HG02623 (cell line): ENCODE measurements at regions not wholly inside any gene's neighbourhood (a gene's known extent, or its start where the extent isn't known, plus 50 kb on each side); places are given as distances from the start of the nearest gene placed in this dataset.

Experiments
- ATAC-seq: cut with Tn5 transposase; IDR thresholded peaks from one replicate; pipeline ENCODE4 v1.9.1; 2021; ENCODE audit warnings: moderate library complexity; ENCODE audit not compliant: unreplicated experiment

DNA sequence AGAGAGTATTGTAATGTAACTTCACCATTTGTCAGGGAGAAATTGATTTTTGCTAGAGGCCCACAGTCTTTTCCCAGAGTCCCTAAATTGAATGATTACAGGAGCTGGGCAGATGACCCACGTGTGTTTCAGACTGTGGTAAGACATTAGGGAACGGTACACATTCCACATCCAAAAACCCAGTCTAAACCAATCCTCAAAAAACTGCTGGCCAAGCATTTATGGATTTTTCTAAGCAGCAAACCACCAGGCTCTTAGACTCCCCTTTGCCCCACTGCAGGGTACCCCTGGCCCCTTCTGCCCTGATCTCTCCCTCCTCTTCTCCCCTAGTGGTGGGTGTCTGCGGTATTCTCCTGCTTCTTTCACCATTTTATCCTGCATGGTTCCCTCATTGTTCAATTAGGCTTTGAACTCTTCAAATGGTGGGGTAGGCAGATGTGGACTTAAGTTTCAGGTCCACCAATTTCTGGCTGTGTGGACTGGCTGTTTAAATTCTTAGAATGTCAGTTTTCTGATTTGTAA is 135.5 kb upstream of the SORCS3 start:
- no peak for ATAC-seq

DNA sequence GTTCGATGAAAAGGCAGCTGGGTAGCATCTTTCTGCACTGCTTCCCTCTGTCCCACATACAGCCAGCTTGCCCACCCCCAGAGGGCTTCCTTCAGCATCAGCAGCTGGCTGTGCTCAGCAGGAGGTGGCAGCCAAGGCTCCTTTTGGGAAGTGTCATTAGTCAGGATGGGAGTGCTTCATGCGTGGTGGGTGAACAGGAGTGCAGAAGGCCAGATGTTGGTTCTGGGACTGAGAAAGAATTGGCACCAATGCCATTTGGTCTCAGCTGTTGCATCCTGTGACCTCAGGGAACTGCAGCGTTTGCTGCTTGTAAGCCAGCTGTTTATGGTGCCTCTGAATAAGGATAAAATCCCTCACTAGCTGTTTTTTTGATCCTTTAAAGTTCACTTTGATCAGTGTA is 131.1 kb upstream of the SORCS3 start:
- ATAC-seq = no peak

DNA sequence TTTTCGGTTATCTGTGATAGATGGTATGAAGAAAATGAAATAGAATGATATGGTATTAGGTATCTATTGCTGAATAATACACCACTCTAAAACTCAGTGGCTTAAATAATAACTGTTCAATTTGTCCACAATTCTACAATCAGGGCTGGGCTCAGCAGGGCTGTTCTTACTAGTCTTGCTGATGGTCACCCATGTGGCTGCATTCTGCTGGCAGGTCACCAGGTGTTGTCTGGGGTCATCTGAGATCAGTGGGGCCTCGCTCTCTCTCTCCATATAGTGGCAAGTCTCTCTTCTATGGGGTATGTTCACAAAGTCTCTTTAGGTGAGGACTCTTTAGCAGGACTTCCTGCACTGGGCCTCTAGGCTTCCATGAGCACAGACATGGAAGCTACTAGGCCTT is 130.4 kb upstream of the SORCS3 start:
- ATAC-seq = no peak

DNA sequence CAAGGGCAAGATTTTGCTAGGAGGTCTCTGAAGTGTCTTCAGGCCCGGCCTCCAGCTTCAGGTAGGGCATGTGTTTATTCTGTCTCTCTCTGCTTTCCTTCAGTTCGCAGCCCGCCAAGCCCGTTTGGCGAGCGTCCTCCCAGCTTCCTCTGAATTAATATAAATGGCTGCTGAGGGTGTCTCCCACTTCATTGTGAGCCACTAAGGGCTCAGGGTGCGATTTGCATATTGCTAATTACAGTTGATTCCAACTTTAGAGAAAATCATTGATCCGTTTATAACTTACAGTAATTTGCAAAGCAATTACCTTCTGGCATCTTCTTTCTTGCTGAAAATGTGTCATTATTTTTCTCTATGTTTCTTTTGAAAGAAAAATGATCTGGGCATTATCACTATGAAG is 128.3 kb upstream of the SORCS3 start:
- no peak for ATAC-seq

DNA sequence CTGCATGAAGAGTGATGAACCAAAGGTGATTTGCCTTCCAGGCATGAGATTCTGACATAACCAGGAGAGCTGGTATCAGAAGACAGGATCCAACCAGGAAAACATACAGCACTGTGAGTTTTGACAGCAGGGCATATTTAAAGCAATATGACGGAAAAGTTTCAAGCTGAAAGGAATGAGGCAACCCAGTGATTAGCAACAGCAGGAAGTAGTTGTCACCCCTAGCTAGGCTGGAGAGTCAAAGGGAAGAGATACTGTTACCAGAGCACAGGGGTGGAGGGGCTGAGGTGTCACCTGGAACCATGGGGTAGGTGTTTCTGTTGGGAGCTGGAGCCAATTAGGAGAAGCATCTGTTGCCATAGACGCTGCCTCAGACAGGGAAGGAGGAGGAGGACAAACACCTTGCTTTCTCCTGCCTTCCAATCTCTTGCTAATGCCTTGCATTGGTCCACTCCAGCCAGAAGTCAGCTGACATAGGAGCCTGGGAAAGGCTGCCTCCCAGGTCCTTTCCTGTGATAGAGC is 125.4 kb upstream of the SORCS3 start:
- no peak for ATAC-seq

GRCh38 chr10:104516986-104517385 is 124.1 kb upstream of the SORCS3 start:
- no peak for ATAC-seq

DNA sequence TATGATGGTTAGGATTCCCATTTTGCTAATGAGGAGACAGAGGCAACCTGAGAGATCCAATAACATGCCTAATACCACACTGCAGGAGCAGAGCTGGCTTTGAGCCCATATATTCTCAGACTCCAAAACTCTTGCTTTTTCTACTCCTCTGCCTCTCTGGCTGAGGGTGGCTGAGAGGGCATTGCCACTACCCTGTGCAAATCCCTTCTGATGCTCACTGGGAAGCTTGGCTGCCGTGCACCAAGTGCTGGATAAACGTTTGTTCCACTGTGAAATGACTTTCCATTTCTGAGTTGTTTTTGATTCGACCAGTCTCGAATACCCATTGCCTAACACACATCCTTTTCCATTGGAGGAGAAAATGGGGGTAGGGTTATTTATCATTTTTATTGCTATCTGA is 123.1 kb upstream of the SORCS3 start:
- ATAC-seq = no peak

DNA sequence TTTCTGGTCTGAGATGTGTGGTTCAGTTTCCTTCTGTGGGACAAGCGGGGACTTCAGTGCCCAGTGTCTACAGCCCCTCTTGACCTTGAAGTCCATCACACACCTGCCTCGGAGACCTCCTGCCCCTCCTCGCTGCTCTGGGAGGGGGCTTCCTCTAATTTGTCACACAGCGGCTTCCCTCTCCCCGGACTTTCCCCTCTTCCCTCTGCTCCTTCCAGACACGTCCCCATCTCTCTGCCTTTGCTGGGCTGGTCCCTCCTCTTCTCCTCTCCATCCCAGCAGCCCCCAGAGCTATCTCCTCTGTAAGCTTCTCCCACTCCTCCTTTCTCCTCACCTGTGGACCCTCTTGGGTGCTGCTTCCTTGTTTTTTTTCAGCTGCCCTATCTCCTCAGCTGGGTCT is 122.2 kb upstream of the SORCS3 start:
- no peak for ATAC-seq

DNA sequence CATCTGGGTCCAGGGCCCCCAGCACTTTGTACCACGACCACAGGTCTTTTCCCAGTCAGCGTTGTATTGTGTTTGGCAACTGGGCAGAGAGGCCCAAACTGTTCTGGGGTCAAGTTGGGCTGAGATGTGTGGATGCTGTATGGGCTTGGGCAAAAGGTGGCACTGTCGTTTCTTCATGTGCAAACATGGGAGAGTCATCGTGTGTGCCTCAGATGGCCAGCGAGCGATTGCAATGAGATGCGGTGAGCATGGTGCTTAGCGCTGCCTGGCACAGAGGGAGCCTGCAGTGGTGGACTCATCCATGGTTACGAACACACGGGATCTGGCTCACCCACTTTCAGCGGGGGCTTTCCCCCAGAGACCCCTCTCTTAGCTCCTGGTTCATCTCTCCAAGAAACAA is 120.4 kb upstream of the SORCS3 start:
- ATAC-seq = no peak

- no peak for ATAC-seq
Observed at GRCh38 chr10:104521901-104522694, 119.0 kb upstream of the SORCS3 start.

- no peak for ATAC-seq
Observed at GRCh38 chr10:104526188-104526587, 114.9 kb upstream of the SORCS3 start.

GRCh38 chr10:104527013-104527412 is 114.1 kb upstream of the SORCS3 start:
- no peak for ATAC-seq

GRCh38 chr10:104540181-104540580 is 100.9 kb upstream of the SORCS3 start:
- ATAC-seq = no peak

- no peak for ATAC-seq
Observed at GRCh38 chr10:104541820-104542219, 99.3 kb upstream of the SORCS3 start.

DNA sequence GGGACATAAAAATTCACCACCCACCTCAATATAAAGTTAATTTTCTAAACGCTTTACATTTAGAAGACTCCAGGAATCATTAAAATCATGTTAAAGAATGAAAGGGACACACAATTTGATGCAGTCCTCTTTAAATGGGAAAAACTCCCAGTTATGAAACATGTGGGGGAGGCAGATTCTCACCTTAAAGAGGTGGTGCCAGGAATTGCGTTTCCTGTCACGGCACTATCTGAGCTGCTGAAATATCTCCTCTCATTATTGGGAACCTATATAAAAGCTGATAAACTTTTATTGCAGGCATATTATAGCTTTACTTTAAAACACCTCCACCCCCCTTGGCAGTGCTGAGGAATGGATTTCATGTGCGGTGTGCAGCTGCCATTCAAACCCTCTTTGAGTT is 94.8 kb upstream of the SORCS3 start:
- ATAC-seq = no peak

GRCh38 chr10:104546756-104547155 is 94.3 kb upstream of the SORCS3 start:
- no peak for ATAC-seq

DNA sequence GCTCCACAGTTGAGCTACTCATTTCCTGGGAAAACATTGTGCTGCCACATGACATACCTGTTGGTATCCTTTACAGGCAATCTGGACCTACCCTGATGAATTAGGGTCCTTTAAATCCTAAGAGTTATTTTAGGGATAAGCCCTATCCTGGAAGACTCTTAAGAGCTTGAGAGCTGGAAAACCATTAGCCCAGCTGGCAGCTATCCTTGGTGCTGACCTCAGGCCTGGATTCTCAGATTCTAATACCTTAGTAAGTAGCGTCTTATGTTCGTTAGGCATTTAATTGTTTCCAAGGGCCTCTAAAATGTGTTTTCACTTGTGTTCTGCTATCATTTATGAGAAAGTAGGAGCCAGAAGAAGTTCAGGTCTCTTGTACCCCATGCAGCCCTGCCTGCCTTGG is 93.0 kb upstream of the SORCS3 start:
- no peak for ATAC-seq

DNA sequence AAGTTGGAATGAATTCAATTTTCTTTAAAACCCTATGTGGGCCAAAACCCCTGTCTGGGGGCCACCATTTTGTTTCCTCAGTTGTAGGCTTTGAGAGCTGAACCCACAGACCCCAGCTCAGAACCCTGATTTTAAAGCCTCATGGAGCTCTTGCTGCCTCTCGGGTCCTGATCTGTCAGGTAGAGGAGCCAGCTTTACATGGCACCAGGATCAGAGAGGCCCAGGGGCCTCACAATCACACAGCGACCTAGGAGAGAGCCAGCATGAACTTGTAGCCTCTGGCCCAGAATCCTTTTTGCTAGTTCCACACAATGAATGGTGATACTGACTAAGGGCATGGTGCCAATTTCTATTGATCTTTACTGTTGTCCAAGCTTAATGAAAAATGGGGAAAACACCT is 84.3 kb upstream of the SORCS3 start:
- no peak for ATAC-seq

DNA sequence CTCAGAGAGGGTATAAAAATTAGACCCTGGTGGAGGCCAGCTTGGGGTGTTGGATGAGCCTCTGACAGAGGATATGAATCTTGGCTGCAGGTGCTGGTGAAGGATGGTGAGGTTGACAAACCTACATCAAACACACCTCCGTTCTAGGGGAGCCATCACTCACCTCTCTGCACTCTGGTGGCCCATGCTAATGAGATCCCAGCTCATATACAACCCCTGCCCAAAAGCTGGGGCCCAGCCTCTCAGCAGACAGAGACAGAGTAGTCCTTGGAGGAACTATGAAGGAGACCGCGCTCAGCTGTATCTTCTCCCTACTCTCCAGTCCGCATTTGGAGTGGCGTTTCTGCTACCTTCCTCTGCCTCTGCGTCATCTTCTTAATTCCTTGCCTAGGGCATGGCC is 83.1 kb upstream of the SORCS3 start:
- no peak for ATAC-seq

DNA sequence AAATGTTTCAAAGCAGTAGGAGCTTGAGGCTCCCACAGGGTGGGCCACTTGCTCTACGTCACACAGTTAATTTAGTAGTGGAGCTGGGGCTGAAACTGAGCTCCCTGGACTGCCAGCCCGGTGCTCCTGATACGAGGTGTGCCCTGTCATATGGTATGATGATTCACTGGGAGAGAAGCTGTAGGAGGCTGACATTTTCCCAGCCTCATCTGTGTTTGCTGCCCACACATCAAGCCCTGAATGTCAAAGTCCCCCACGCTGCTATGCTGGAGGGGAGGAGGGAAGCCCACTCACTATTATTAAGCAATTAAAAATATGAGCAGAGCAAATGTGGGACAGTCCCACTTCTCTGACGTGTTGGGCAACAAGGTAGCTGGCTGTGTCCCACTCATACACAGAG is 81.2 kb upstream of the SORCS3 start:
- ATAC-seq = no peak

DNA sequence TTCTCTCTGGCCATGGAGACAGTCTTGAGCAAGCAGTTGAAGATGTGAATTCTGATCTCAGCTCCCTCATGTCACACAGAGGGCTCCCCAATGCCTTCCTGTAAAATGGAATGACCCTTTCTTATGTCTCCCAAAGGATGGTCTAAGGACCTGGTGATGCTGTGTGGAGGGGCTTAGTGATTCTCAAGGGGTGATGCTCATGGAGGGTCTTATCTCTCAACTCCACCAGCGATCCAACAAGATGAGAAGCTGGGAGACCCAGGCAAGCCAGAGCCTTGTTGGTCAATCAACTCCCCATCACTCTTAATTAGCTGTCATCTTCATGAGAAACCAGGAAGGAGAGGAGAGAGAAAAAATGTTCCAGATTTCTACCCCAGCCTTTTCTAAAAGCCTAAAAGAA is 78.0 kb upstream of the SORCS3 start:
- no peak for ATAC-seq

DNA sequence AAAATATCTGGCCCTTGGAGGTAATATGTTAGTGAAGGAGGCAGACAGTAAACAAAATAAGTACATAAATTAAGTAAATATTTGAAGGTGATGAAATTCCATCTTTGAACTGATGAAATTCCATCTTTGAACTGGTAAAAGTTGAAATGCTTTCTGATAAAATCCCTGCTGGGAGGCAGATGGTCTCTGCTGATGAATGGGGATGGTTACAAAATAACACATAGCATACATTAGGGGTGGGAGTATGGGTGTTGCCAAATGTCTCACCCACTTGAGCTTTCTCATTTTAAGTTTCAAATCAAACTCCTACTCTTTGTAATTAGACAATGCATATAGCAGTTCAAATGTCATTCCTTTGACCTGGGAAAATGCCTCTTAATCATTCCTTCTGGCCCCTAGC is 77.5 kb upstream of the SORCS3 start:
- no peak for ATAC-seq

DNA sequence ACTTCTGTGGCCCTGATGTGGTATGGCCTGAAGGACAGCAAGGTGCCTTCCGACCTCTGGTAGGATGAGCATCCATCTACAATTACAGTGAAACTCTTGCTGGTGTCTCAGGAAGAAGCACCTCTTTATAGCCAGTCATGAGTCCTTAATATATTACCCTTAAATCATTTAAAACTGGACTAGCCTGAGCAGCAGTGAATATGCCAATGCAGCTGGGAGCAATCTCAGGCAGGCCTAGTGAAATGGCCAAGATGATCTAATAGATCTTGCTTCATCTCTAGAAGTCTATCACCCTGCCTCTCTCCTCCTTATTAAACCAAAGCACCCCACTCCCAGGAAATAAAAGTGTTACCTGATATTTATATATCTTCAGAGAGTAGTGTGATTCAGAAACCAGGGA is 66.7 kb upstream of the SORCS3 start:
- ATAC-seq = no peak
